Upper lobe of right lung (tissue), 1 donor: ENCODE measurements at regions not wholly inside any gene's neighbourhood (a gene's known extent, or its start where the extent isn't known, plus 50 kb on each side); places are given as distances from the start of the nearest gene placed in this dataset.

ENCODE experiments used
- ATAC-seq: fragments of 200-7000 bp; cut with Tn5 transposase; one replicate; pipeline ENCODE4 v1.9.1; 2020; ENCODE audit warnings: mild to moderate bottlenecking, moderate library complexity
- DNase-seq: peaks from one replicate; pipeline ENCODE4 v3.0.0-alpha.2; 2020
- H3K27ac ChIP-seq: fragments of 200-600 bp; one replicate; pipeline ENCODE4 v1.8.0; 2022
- H3K27me3 ChIP-seq: fragments of 200-600 bp; one replicate; pipeline ENCODE4 v1.8.0; 2022; ENCODE audit warnings: mild to moderate bottlenecking
- H3K36me3 ChIP-seq: fragments of 200-600 bp; one replicate; pipeline ENCODE4 v1.8.0; 2022
- H3K4me1 ChIP-seq: fragments of 200-600 bp; one replicate; pipeline ENCODE4 v1.8.0; 2022
- H3K4me3 ChIP-seq: fragments of 200-600 bp; one replicate; pipeline ENCODE4 v1.8.0; 2022; ENCODE audit warnings: mild to moderate bottlenecking
- H3K9me3 ChIP-seq: fragments of 200-600 bp; one replicate; pipeline ENCODE4 v1.8.0; 2022
- intact Hi-C: fragments of 100-400 bp; cut with DNase I; formaldehyde crosslinking; loops from one replicate; pipeline ENCODE4 v1.11.0; 2022
- TF ChIP-seq, protein P1 (sequence below): fragments of 200-600 bp; IDR thresholded peaks from one replicate; pipeline ENCODE4 v1.8.0; 2022; ENCODE audit warnings: antibody characterized with exemption
- donor health status: DM: no; HTN: yes; CAD: no; lungs with severe emphysema.

DNA sequence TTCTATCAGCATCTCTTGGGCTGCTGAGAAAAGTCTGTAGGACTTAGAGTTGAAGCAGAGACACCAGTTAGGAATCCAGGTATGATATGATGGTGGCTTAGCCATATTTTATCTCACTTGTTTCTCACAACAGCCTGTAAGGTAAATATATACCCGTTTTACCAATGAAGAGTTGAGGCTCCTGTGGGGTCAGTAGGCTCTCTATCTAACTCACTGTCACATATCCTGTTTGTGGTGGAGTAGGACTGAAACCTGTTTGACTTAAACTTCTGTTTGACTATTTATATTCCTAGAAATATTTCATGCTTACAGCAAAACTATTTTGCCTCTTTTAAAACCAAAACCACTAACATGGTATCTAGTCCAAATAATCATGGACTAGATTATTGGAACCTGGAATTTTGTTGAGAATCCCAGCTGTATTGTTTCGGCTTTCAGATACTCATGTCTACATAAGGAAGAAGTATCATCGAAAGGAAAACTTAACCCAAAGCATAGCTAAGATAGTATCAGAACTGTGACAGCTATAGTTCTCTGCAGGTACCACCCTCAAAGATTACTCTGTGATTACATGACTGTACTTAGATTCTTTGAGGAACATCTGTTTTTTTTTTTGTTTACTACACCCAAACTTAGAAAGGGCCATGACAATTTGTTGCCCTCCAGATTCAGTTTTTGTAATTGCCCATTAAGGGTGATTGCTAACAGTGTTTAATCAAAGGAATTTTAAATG lies 216.1 kb upstream of the THUMPD2 start:
- ATAC-seq (no peak), DNase-seq (no peak)
- intact Hi-C loops: no loop called here
- TF ChIP-seq, protein P1, sequence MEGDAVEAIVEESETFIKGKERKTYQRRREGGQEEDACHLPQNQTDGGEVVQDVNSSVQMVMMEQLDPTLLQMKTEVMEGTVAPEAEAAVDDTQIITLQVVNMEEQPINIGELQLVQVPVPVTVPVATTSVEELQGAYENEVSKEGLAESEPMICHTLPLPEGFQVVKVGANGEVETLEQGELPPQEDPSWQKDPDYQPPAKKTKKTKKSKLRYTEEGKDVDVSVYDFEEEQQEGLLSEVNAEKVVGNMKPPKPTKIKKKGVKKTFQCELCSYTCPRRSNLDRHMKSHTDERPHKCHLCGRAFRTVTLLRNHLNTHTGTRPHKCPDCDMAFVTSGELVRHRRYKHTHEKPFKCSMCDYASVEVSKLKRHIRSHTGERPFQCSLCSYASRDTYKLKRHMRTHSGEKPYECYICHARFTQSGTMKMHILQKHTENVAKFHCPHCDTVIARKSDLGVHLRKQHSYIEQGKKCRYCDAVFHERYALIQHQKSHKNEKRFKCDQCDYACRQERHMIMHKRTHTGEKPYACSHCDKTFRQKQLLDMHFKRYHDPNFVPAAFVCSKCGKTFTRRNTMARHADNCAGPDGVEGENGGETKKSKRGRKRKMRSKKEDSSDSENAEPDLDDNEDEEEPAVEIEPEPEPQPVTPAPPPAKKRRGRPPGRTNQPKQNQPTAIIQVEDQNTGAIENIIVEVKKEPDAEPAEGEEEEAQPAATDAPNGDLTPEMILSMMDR: no peak
- H3K27me3 ChIP-seq: no peaks in the 10 kb centered on the region
- H3K27ac ChIP-seq: no peak overlapping the region
- H3K9me3 ChIP-seq: no peaks in the 10 kb centered on the region
- no peaks in the 10 kb centered on the region for H3K4me1 ChIP-seq
- H3K36me3 ChIP-seq: no peaks in the 10 kb centered on the region
- H3K4me3 ChIP-seq: no peak overlapping the region

DNA sequence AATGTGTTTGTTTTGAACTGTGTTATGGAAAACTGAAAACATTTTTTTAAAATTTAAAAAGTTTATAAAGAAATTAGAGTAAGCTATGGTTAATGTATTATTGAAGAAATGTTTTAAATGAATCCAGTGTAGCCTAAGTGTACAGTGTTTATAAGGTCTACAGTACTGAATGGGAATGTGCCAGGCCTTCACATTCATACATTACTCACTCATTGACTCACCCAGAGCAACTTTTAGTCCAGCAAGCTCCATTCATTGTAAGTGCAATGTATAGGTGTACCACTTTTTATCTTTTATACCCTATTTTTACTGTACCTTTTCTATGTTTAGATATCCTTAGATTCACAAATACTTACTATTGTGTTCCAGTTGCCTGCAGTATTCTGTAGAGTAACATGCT lies 215.1 kb upstream of the THUMPD2 start:
- H3K4me3 ChIP-seq: no peak overlapping the region
- H3K36me3 ChIP-seq: no peaks in the 10 kb centered on the region
- no peaks in the 10 kb centered on the region for H3K4me1 ChIP-seq
- DNase-seq: no peak
- no peaks in the 10 kb centered on the region for H3K27me3 ChIP-seq
- H3K27ac ChIP-seq: no peak overlapping the region
- intact Hi-C loops: no loop called here
- no peaks in the 10 kb centered on the region for H3K9me3 ChIP-seq
- TF ChIP-seq, protein P1: no peak
- ATAC-seq: no peak

DNA sequence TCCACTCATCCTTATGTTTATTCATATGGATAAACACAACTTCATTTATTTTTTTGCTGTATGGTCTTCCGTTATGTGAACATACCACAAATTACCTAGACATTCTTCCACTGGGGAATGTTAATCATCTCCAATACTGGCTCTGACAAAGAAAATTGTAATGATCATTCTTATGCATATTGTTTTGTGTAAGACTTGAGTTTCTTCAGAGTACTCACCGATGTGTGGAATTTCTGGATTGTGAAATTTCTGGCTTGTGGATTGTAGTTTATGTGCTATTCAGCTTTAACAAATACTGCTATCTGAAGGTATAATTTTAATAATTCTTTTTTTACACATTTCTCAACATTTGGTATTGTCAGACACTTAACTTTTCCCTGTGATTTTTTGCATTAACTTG lies 212.2 kb upstream of the THUMPD2 start:
- ATAC-seq (no peak), DNase-seq (no peak)
- intact Hi-C loops: no loop called here
- TF ChIP-seq, protein P1: no peak
- Histone ChIP-seq H3K27me3 (no peaks in the 10 kb centered on the region), H3K4me1 (no peaks in the 10 kb centered on the region), H3K36me3 (no peaks in the 10 kb centered on the region), H3K4me3 (no peak overlapping the region), H3K27ac (no peak overlapping the region), H3K9me3 (no peaks in the 10 kb centered on the region)

DNA sequence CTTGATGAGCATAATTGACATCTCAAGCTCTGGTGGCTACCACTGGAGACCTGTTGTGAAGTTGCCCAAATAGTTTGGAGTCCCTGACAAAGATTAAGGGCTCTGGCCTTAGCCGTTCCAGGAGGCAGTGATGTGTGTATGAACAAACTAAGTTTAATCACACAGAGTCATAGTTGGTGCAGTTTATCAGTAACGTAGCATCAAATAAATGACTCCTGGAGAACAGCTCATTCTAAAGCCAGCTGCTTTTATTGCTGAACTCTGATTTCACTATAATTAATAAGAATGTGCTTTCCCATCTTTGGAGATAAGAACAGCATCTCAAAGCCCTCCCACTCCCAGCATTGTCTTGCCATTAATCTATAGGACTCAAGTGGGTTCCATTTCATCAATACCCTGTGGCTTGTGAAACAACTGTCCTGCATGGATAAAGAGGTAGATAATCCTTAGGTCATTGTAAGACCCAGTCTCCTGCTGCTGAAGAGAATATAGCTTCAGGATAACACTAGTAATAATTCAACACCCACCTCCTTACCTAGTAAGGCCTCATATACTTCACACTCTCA lies 211.4 kb upstream of the THUMPD2 start:
- intact Hi-C loops: no loop called here
- Histone ChIP-seq H3K27me3 (no peaks in the 10 kb centered on the region), H3K27ac (no peak overlapping the region), H3K36me3 (no peaks in the 10 kb centered on the region), H3K4me3 (no peak overlapping the region), H3K9me3 (no peaks in the 10 kb centered on the region), H3K4me1 (no peaks in the 10 kb centered on the region)
- no peak for DNase-seq
- ATAC-seq: no peak
- TF ChIP-seq, protein P1: no peak

- TF ChIP-seq, protein P1: no peak
- no peak for ATAC-seq
- no peak for DNase-seq
- H3K27me3 ChIP-seq: no peaks in the 10 kb centered on the region
- no peak overlapping the region for H3K4me3 ChIP-seq
- no peaks in the 10 kb centered on the region for H3K9me3 ChIP-seq
- H3K4me1 ChIP-seq: no peaks in the 10 kb centered on the region
- H3K27ac ChIP-seq: no peak overlapping the region
- intact Hi-C loops: no loop called here
- H3K36me3 ChIP-seq: no peaks in the 10 kb centered on the region
Measured at GRCh38 chr2:39989888-39990287, 210.8 kb upstream of the THUMPD2 start.
